ENCODE measurements at regions not wholly inside any gene's neighbourhood (a gene's known extent, or its start where the extent isn't known, plus 50 kb on each side); places are given as distances from the start of the nearest gene placed in this dataset.
A peak's percentile ranks its signal among the peaks of the same experiment; 100 is the strongest.

DNA sequence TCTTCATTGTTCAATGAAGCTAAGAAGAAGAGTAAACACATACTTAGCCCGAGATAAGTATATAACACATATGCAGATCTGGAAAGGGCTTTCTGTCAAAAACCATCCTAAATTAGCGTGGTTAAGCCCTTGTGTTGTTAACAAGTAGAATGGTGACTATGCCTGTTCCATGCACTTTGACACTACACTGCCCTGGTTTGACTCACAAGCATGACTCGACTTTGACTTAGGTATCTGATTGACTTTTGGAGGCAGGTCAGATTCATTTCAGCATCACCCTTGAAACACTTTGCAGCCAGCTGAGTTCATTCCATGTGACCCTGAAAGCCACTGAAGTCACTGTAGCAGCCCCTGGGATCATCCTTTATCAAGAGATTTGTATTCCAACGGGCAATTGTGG lies 239.8 kb downstream of the TBX18 start:
- no peak for FAIRE-seq

DNA sequence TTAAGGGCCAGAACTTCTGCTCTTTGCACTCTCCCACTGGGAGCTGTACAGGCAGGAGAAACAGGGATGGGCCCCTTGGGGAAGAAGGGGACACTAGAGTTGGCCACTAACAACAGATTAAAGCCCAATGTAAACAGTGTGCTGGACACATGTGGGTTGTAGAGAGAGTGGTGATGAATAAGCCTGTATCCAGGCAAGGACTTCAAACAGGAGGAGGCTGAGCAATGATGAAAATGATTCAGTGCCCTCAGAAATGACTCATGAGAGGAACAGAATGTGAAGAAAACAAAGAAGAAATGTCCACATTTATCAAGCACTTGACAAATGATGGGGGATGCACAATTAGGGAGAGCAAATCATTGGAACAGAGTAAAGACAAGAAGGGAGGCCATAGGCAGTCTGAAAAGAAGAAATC lies 242.3 kb downstream of the TBX18 start:
- FAIRE-seq, result no peak

DNA sequence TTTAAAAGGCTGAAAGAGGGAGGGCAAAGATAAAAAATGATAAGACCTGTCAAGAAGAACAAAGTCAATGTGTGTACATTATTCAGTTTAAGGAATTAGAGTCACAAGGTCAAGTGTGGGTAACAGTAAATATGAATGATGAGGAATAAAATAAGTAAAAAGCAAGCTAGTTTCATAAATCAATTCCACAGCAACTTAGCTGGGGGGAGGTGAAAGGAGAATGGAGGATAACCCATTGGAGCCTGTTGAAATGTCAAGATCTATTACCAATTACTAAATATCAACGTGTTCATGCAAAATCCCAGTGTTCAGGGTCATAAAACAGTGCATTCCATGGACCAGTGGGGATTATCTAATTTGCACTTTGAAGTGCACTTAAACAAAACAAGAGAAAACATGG lies 242.9 kb downstream of the TBX18 start:
- FAIRE-seq, result no peak

DNA sequence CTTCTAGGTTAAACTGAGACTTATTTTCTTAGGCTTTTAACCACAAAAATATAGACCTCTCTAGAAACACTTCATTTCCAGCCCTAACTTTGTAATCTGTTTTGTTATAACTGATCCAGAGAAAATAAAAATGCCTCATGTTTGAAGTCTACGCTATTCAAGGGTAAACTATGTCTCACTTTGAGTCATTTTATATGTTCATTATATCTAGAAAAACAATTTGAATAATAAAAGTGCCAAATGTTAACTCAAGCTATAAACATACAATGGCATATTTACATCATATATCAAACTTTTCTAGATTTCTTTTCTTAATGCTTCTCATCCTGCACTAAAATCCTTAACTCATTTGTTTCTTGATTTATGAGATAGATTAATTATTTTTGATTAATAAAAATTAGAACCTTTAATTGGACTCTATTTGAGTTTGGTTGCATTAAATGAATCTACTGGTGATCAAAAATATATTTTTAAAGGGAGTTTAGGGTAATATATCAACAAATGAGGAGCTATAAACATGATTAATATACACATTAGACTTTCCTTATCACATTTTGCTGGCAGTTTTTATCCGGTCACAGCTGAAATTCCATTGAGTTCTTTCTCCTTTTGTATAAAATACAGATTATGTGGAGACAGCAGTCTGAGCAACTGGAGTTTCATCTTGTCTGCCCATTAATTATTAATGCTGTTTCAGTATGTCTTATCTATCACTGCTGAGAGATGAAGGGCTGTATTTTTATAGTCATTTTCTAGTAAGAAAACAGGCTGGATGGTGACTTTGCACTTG lies 246.5 kb downstream of the TBX18 start:
- FAIRE-seq, result peak; percentile 29

- no peak for FAIRE-seq
Measured at GRCh38 chr6:84516154-84516553, 248.2 kb downstream of the TBX18 start.

- no peak for FAIRE-seq
Measured at GRCh38 chr6:84515067-84515466, 249.3 kb downstream of the TBX18 start.

DNA sequence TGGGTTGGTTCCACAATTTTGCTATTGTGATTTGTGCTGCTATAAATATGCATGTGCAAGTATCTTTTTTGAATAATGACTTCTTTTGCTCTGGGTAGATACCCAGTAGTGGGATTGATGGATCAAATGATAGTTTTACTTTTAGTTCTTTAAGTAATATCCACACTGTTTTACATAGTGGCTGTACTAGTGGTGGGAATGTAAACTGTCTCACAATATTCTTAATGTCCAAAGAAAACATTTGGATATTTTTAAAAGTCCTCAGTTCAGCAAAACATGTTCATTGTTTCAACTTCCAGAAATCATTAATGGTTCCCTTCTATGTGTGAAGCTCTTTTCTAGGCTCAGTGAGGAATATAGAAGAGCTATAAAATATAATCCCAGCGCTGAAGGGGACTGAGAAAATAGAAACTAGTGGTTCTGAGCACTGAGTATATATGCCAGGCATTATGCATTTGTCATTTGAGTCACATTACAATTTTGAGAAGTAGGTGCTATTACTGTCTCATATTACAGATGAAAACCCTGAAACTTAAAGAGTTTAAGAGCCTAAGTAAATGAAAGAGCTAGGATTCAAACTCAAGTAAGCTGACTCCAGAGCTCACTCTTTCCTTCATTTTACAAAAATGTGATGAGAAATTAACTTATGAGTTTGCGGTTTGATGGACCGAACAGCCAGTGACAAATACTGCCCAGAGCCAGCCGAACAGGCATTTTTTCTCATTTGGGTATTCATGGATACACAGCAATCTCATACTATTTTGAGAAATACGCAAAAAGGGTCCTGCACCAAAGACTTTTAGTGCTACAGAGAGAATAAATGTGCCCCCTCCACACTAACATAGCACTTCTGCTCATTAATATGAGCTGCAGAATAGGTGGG lies 250.1 kb downstream of the TBX18 start:
- no peak for FAIRE-seq

DNA sequence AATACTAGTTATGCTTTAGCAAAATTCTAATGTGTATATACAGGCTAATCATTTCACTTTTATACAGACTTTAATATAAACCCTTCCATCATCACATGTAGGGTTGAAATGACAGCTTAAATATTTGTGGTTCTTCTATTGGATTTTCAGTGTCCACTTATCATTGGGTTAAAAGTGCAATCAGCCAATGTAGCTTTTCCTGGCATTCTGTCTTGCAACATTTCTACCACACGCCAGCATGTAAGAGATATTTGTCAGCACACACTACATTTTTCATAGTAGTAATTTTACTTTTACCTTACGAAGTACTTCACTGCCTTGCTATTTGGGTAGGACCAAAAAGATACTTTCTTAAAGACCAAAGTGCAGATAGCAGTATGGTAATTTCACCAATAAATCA lies 252.0 kb downstream of the TBX18 start:
- FAIRE-seq, result no peak

DNA sequence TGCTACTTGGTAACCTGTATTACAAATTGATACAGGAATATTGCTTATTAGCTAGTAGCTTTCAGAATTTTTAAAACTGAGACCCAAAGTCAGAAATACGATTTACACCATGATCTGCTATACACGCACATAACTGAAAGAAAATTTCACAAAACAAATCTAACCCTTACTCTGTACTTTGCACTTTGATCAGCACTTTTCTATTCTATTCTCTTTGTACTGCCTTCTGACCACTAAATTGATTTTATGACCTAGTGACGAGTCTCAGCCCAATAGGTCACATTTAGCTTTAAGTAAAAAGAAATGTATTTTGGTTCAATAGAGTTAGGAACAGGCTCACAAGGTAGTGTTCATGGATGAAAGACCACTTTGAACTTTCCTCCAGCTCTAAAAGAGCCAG lies 252.5 kb downstream of the TBX18 start:
- FAIRE-seq, result no peak

DNA sequence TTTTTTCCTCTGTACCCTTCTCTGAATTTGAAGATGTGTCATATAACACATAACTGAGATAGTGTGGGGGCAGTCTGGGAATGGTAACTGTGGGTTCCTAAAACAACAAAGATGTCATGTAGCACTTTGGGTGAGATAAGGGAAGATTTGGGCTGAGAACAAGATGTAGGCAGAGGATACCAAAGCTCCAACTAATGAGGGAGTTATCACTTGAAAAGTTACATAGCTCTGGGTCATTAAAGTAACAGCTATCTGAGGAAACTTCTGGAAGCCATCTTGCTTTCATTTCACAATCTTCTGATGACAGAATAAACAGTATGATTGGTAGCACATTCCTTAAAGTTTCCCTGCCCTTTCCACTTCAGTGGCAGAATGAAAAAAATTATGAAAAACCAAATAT lies 255.4 kb downstream of the TBX18 start:
- FAIRE-seq, result no peak

GRCh38 chr6:84508334-84508733 lies 256.1 kb downstream of the TBX18 start:
- FAIRE-seq, result no peak

- FAIRE-seq, result no peak
Measured at GRCh38 chr6:84504025-84504424, 260.4 kb downstream of the TBX18 start.

DNA sequence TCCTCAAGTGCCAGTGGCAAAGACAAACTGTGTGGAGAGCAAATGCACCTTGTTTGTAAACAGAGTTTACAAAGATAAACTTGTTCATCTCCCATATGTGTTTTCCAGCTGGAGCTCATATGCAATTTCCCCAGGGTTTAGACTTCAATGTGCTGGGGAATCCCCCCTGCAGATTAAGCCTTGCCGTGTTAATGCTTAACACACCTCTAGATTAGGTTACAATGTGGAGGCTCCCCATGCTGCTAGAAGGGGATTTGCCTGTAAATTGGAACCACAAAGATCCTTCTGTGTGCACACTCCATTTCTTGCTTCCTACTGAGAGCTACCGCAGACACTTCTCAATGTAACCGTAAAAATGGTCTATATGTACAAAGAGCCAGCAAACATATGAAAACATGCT lies 263.1 kb downstream of the TBX18 start:
- no peak for FAIRE-seq

- no peak for FAIRE-seq
Measured at GRCh38 chr6:84500726-84501125, 263.7 kb downstream of the TBX18 start.

DNA sequence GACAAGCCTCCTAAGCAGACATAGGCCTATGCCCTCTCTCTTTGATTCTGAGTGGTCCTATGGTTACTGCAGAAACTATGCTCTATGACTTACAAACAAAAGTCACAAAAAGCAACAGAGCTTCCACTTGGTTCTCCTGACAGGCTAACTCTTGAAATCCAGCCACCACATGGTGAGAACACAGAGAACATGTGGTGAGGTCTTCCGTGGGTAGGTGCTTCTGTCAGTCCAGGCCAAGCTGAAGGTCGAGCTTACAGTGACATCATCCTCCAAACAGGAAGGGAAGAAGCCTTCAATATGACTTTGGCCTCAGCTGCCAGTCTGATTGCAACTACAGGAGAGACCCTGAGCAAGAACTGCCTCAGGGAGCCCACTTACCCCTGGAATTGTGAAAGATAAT lies 265.5 kb downstream of the TBX18 start:
- no peak for FAIRE-seq

GRCh38 chr6:84492241-84493165 lies 265.1 kb upstream of the CEP162 start:
- no peak for FAIRE-seq

DNA sequence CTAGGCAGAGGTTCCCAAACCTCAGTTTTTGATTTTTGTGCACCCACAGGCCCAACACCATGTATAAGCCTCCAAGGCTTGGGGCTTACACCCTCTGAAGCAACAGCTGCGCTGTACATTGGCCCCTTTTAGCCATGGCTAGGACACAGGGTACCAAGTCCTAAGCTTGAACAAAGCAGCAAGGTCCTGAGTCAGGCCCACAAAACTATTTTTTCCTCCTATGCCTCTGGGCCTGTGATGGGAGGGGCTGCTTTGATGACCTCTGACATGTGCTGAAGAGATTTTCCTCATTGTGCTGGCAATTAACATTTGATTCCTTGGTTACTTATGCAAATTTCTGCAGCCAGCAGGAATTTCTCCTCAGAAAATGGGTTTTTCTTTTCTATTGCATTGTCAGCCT lies 262.2 kb upstream of the CEP162 start:
- no peak for FAIRE-seq

- FAIRE-seq, result no peak
Measured at GRCh38 chr6:84486526-84486925, 259.1 kb upstream of the CEP162 start.

GRCh38 chr6:84469144-84469543 lies 241.7 kb upstream of the CEP162 start:
- no peak for FAIRE-seq

GRCh38 chr6:84467296-84467695 lies 239.9 kb upstream of the CEP162 start:
- no peak for FAIRE-seq

GRCh38 chr6:84466511-84466910 lies 239.1 kb upstream of the CEP162 start:
- FAIRE-seq, result no peak

- FAIRE-seq, result no peak
Measured at GRCh38 chr6:84464471-84464870, 237.0 kb upstream of the CEP162 start.

DNA sequence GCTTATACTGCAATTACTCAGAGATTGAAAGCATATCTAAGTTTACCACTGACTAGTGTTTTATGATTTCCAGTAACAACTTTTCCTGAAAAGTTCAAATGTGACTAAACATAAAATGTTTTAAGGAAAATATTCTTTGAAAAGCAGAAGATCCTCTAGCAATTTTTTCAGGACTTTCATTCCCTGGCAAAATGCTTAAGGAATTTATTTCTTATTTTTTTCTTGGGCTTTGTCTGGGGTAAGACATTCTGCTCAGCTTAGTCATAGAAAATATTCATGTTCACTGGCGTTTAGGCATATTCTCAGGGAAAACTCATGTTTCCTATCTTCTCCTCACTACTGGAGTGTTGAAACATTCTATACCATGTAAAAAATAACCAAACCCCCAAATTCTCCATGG lies 235.3 kb upstream of the CEP162 start:
- FAIRE-seq, result no peak

All from endometrium (tissue), 2 donors.